GM19395 (cell line): ENCODE measurements at regions not wholly inside any gene's neighbourhood (a gene's known extent, or its start where the extent isn't known, plus 50 kb on each side); places are given as distances from the start of the nearest gene placed in this dataset.
"Not testable (repeated sequence)": the region's sequence is repeated elsewhere in the genome, so short reads cannot be mapped to it uniquely, and the experiment has no call there.

Experiments used
- ATAC-seq: cut with Tn5 transposase; IDR thresholded peaks from one replicate; pipeline ENCODE4 v1.9.1; 2021; ENCODE audit warnings: mild to moderate bottlenecking, moderate library complexity; ENCODE audit not compliant: unreplicated experiment

- no peak for ATAC-seq
These were observed 147.6 kb downstream of the GPR85 start for GRCh38 chr7:112938863-112939573.

- no peak for ATAC-seq
These were observed 147.6 kb upstream of the TMEM168 start for GRCh38 chr7:112937651-112938415.

- no peak for ATAC-seq
These were observed 143.4 kb upstream of the TMEM168 start for GRCh38 chr7:112933598-112933997.

GRCh38 chr7:112930787-112931186 is 140.6 kb upstream of the TMEM168 start:
- ATAC-seq = no peak

- ATAC-seq = no peak
These were observed 139.2 kb upstream of the TMEM168 start for GRCh38 chr7:112929421-112929820.

GRCh38 chr7:112926018-112926417 is 135.8 kb upstream of the TMEM168 start:
- ATAC-seq = no peak

- not testable (repeated sequence) for ATAC-seq
These were observed 132.4 kb upstream of the TMEM168 start for GRCh38 chr7:112922546-112922945.

GRCh38 chr7:112916431-112916830 is 126.2 kb upstream of the TMEM168 start:
- not testable (repeated sequence) for ATAC-seq

- ATAC-seq = no peak
These were observed 117.9 kb upstream of the TMEM168 start for GRCh38 chr7:112908086-112908485.

GRCh38 chr7:112907658-112908057 is 117.5 kb upstream of the TMEM168 start:
- ATAC-seq = no peak

GRCh38 chr7:112905950-112906349 is 115.8 kb upstream of the TMEM168 start:
- no peak for ATAC-seq

- ATAC-seq = no peak
These were observed 115.2 kb upstream of the TMEM168 start for GRCh38 chr7:112905413-112905812.

- peak; percentile 92 for ATAC-seq
These were observed 108.5 kb upstream of the TMEM168 start for GRCh38 chr7:112898432-112899290.

- no peak for ATAC-seq
These were observed 107.7 kb upstream of the TMEM168 start for GRCh38 chr7:112897839-112898431.

GRCh38 chr7:112896026-112896601 is 105.9 kb upstream of the TMEM168 start:
- ATAC-seq = no peak

GRCh38 chr7:112892263-112892662 is 102.1 kb upstream of the TMEM168 start:
- no peak for ATAC-seq

- ATAC-seq = no peak
These were observed 101.5 kb upstream of the TMEM168 start for GRCh38 chr7:112891698-112892097.

GRCh38 chr7:112889834-112890438 is 99.7 kb upstream of the TMEM168 start:
- no peak for ATAC-seq

GRCh38 chr7:112889268-112889667 is 99.1 kb upstream of the TMEM168 start:
- no peak for ATAC-seq

- no peak for ATAC-seq
These were observed 98.6 kb upstream of the TMEM168 start for GRCh38 chr7:112888781-112889180.
